Trophoblast cell (in vitro differentiated cells and primary cell): ENCODE measurements at regions not wholly inside any gene's neighbourhood (a gene's known extent, or its start where the extent isn't known, plus 50 kb on each side); places are given as distances from the start of the nearest gene placed in this dataset.

Source experiments
- DNase-seq, 2 donors: peaks; one replicate each; pipeline ENCODE4 v3.0.0-alpha.2; 2016
- H2AFZ ChIP-seq: 2 replicates; pipeline ENCODE4 v1.6.1; 2013; ENCODE audit warnings: low read length, moderate library complexity, mild to moderate bottlenecking; ENCODE audit not compliant: insufficient read depth, poor library complexity
- H2AK5ac ChIP-seq: 2 replicates; pipeline ENCODE4 v1.6.1; 2013; ENCODE audit warnings: mild to moderate bottlenecking, low read length
- H2BK120ac ChIP-seq: 2 replicates; pipeline ENCODE4 v1.6.1; 2013; ENCODE audit warnings: low read length, mild to moderate bottlenecking, moderate library complexity; ENCODE audit not compliant: insufficient read depth, poor library complexity
- H2BK12ac ChIP-seq: 2 replicates; pipeline ENCODE4 v1.6.1; 2013; ENCODE audit warnings: mild to moderate bottlenecking, low read length, moderate library complexity
- H2BK5ac ChIP-seq: 2 replicates; pipeline ENCODE4 v1.6.1; 2013; ENCODE audit warnings: low read length, low read depth, moderate library complexity, mild to moderate bottlenecking; ENCODE audit not compliant: poor library complexity
- H3K14ac ChIP-seq: 2 replicates; pipeline ENCODE4 v1.6.1; 2013; ENCODE audit warnings: mild to moderate bottlenecking, low read length
- H3K18ac ChIP-seq: 2 replicates; pipeline ENCODE4 v1.6.1; 2013; ENCODE audit warnings: mild to moderate bottlenecking, low read length
- H3K23ac ChIP-seq: 2 replicates; pipeline ENCODE4 v1.6.1; 2013; ENCODE audit warnings: low read length
- H3K27ac ChIP-seq: 2 replicates; pipeline ENCODE4 v1.5.1; 2013; ENCODE audit warnings: low read depth, mild to moderate bottlenecking, inconsistent platforms, low read length, moderate library complexity
- H3K27me3 ChIP-seq: 2 replicates; pipeline ENCODE4 v1.6.1; 2013; ENCODE audit warnings: inconsistent platforms, mild to moderate bottlenecking, low read length, moderate library complexity; ENCODE audit not compliant: insufficient read depth
- H3K36me3 ChIP-seq, 2 experiments: 1 replicate in 1 of 2; 2 replicates in 1 of 2; pipeline ENCODE4 v1.6.1; 2013; ENCODE audit warnings: low read length in 2 of 2, mild to moderate bottlenecking in 2 of 2, moderate library complexity in 1 of 2; ENCODE audit not compliant: insufficient read depth in 2 of 2, control insufficient read depth in 1 of 2
- H3K4ac ChIP-seq: 2 replicates; pipeline ENCODE4 v1.6.1; 2013; ENCODE audit warnings: low read depth, mild to moderate bottlenecking, low read length, moderate library complexity
- H3K4me1 ChIP-seq, 2 experiments: 1 replicate in 1 of 2; 2 replicates in 1 of 2; pipeline ENCODE4 v1.6.1; 2013; ENCODE audit warnings: low read length in 2 of 2, mild to moderate bottlenecking in 2 of 2, moderate library complexity in 1 of 2; ENCODE audit not compliant: insufficient read depth in 2 of 2, control insufficient read depth in 1 of 2
- H3K4me2 ChIP-seq: 2 replicates; pipeline ENCODE4 v1.6.1; 2013; ENCODE audit warnings: inconsistent platforms, mild to moderate bottlenecking, low read length, moderate library complexity
- H3K4me3 ChIP-seq: 2 replicates; pipeline ENCODE4 v1.5.1; 2013; ENCODE audit warnings: mild to moderate bottlenecking, low read depth, low read length, inconsistent platforms
- H3K79me1 ChIP-seq: one replicate; pipeline ENCODE4 v1.6.1; 2013; ENCODE audit warnings: low read length
- H3K79me2 ChIP-seq: 2 replicates; pipeline ENCODE4 v1.6.1; 2013; ENCODE audit warnings: low read length, mild to moderate bottlenecking; ENCODE audit not compliant: control insufficient read depth, insufficient read depth, poor library complexity
- H3K9ac ChIP-seq: 2 replicates; pipeline ENCODE4 v1.6.1; 2013; ENCODE audit warnings: mild to moderate bottlenecking, low read length
- H3K9me3 ChIP-seq: 2 replicates; pipeline ENCODE4 v1.6.1; 2013; ENCODE audit warnings: low read depth, mild to moderate bottlenecking, control low read depth, inconsistent platforms, low read length; ENCODE audit not compliant: insufficient read depth
- H4K12ac ChIP-seq: 2 replicates; pipeline ENCODE4 v1.6.1; 2013; ENCODE audit warnings: low read depth, mild to moderate bottlenecking, low read length, moderate library complexity
- H4K8ac ChIP-seq: 2 replicates; pipeline ENCODE4 v1.6.1; 2013; ENCODE audit warnings: low read depth, mild to moderate bottlenecking, low read length, moderate library complexity
- H4K91ac ChIP-seq: one replicate; pipeline ENCODE4 v1.6.1; 2013; ENCODE audit warnings: low read depth, mild to moderate bottlenecking, low read length, moderate library complexity
- WGBS: extraction: QIAGEN DNeasy Blood & Tissue Kit; methylation state at CpG from one replicate; pipeline ENCODE4 v1.1.7; 2013; ENCODE audit warnings: missing lambda C conversion rate; ENCODE audit not compliant: insufficient read length, insufficient coverage; ENCODE audit errors: extremely low coverage; 5-methylcytosine and 5-hydroxymethylcytosine counted together

- H2BK12ac ChIP-seq, result no peak overlapping the region
- no CpG with 5 or more reads among the region's 1 CpG for WGBS
These were observed 77.9 kb downstream of the DMRT2 start for GRCh38 chr9:1128046-1128445.

GRCh38 chr9:1129382-1129781 lies 79.2 kb downstream of the DMRT2 start:
- H4K12ac ChIP-seq, result no peak overlapping the region
- no peaks in the 10 kb centered on the region for H3K27me3 ChIP-seq
- no peak overlapping the region for H3K18ac ChIP-seq
- no peak overlapping the region for H3K4me3 ChIP-seq
- no peaks in the 10 kb centered on the region for H3K79me1 ChIP-seq
- no peak overlapping the region for H3K4me2 ChIP-seq
- DNase-seq, result no peak
- H3K9ac ChIP-seq, result no peak overlapping the region
- H3K14ac ChIP-seq, result no peak overlapping the region
- no peaks in the 10 kb centered on the region for H3K4me1 ChIP-seq
- no peak overlapping the region for H4K91ac ChIP-seq
- H3K4ac ChIP-seq, result no peak overlapping the region
- no peak overlapping the region for H3K23ac ChIP-seq
- no CpG with 5 or more reads among the region's 4 CpGs for WGBS
- H2BK12ac ChIP-seq, result no peak overlapping the region
- H2AFZ ChIP-seq, result no peak overlapping the region
- H2AK5ac ChIP-seq, result no peak overlapping the region
- H3K79me2 ChIP-seq, result no peaks in the 10 kb centered on the region
- H4K8ac ChIP-seq, result no peak overlapping the region
- no peak overlapping the region for H2BK120ac ChIP-seq
- H3K9me3 ChIP-seq, result no peaks in the 10 kb centered on the region
- no peak overlapping the region for H3K27ac ChIP-seq
- no peak overlapping the region for H2BK5ac ChIP-seq
- H3K36me3 ChIP-seq, result no peaks in the 10 kb centered on the region

More at GRCh38 chr9:1128046-1128445, 77.9 kb downstream of the DMRT2 start:
- H3K27ac ChIP-seq, result no peak overlapping the region
- no peak overlapping the region for H2BK5ac ChIP-seq
- H3K9ac ChIP-seq, result no peak overlapping the region
- no peak overlapping the region for H3K4ac ChIP-seq
- no peak overlapping the region for H2BK120ac ChIP-seq
- H4K8ac ChIP-seq, result no peak overlapping the region
- H2AFZ ChIP-seq, result no peak overlapping the region
- DNase-seq, result no peak
- H3K27me3 ChIP-seq, result no peaks in the 10 kb centered on the region
- H3K4me3 ChIP-seq, result no peak overlapping the region
- no peak overlapping the region for H3K14ac ChIP-seq
- H4K12ac ChIP-seq, result no peak overlapping the region
- no peaks in the 10 kb centered on the region for H3K36me3 ChIP-seq
- no peak overlapping the region for H4K91ac ChIP-seq
- H3K23ac ChIP-seq, result no peak overlapping the region
- H3K4me2 ChIP-seq, result no peak overlapping the region
- H2AK5ac ChIP-seq, result no peak overlapping the region
- H3K79me1 ChIP-seq, result no peaks in the 10 kb centered on the region
- no peaks in the 10 kb centered on the region for H3K4me1 ChIP-seq
- H3K9me3 ChIP-seq, result no peaks in the 10 kb centered on the region
- no peak overlapping the region for H3K18ac ChIP-seq
- H3K79me2 ChIP-seq, result no peaks in the 10 kb centered on the region

GRCh38 chr9:1140057-1140456 lies 89.9 kb downstream of the DMRT2 start:
- no peak overlapping the region for H3K14ac ChIP-seq
- H2BK12ac ChIP-seq, result no peak overlapping the region
- H3K9ac ChIP-seq, result no peak overlapping the region
- H3K4me1 ChIP-seq, result no peaks in the 10 kb centered on the region
- H2AFZ ChIP-seq, result no peak overlapping the region
- peaks cover 5% of the 10 kb centered on the region for H3K9me3 ChIP-seq
- no peaks in the 10 kb centered on the region for H3K27me3 ChIP-seq
- DNase-seq, result no peak
- H3K27ac ChIP-seq, result no peak overlapping the region
- no peak overlapping the region for H3K4ac ChIP-seq
- no peaks in the 10 kb centered on the region for H3K36me3 ChIP-seq
- H3K79me2 ChIP-seq, result no peaks in the 10 kb centered on the region
- no peak overlapping the region for H2AK5ac ChIP-seq
- H4K8ac ChIP-seq, result no peak overlapping the region
- H2BK5ac ChIP-seq, result no peak overlapping the region
- no peak overlapping the region for H3K4me3 ChIP-seq
- no peak overlapping the region for H4K91ac ChIP-seq
- H3K18ac ChIP-seq, result no peak overlapping the region
- H3K23ac ChIP-seq, result no peak overlapping the region
- no peak overlapping the region for H4K12ac ChIP-seq
- H2BK120ac ChIP-seq, result no peak overlapping the region
- H3K4me2 ChIP-seq, result no peak overlapping the region
- no peaks in the 10 kb centered on the region for H3K79me1 ChIP-seq
- no CpG with 5 or more reads among the region's 2 CpGs for WGBS

GRCh38 chr9:1151691-1152090 lies 101.5 kb downstream of the DMRT2 start:
- Histone ChIP-seq H3K18ac (no peak overlapping the region), H3K4me1 (no peaks in the 10 kb centered on the region), H3K23ac (no peak overlapping the region), H3K4me3 (no peak overlapping the region), H3K4ac (no peak overlapping the region), H3K36me3 (no peaks in the 10 kb centered on the region), H2AFZ (no peak overlapping the region), H2BK12ac (no peak overlapping the region), H3K14ac (no peak overlapping the region), H3K9me3 (no peaks in the 10 kb centered on the region), H3K4me2 (no peak overlapping the region), H3K79me1 (no peaks in the 10 kb centered on the region), H2AK5ac (no peak overlapping the region), H2BK5ac (no peak overlapping the region), H3K79me2 (no peaks in the 10 kb centered on the region), H4K8ac (no peak overlapping the region), H3K27ac (no peak overlapping the region), H3K27me3 (no peaks in the 10 kb centered on the region), H2BK120ac (no peak overlapping the region), H4K12ac (no peak overlapping the region), H3K9ac (no peak overlapping the region), H4K91ac (no peak overlapping the region)
- DNase-seq, result no peak
- WGBS, result no CpG with 5 or more reads among the region's 2 CpGs
